Retina (tissue), 1 donor: ENCODE measurements at regions not wholly inside any gene's neighbourhood (a gene's known extent, or its start where the extent isn't known, plus 50 kb on each side); places are given as distances from the start of the nearest gene placed in this dataset.
"Not testable (repeated sequence)": the region's sequence is repeated elsewhere in the genome, so short reads cannot be mapped to it uniquely, and the experiment has no call there.

Experiments
- DNase-seq: peaks from one replicate; pipeline ENCODE4 v3.0.0-alpha.2; 2016

DNA sequence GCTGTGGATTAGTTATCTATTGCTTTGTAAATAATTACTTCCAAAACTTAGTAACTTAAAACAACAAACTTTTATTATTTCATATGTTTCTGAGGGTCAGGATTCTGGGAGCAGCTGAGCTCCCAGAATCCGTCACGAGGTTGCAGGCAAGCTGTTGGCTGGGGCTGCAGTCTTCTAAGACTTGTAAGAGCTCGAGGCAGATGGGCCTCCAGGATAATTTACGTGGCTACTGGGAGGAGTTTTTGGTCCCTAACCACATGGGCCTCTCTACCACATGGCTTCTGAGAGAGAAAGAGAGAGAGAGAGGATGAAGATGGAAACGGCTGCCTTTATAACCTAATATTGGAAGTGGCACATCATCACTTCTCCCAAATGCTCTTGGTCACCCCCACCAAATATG lies 64.9 kb upstream of the SULF2 start:
- DNase-seq: no peak

DNA sequence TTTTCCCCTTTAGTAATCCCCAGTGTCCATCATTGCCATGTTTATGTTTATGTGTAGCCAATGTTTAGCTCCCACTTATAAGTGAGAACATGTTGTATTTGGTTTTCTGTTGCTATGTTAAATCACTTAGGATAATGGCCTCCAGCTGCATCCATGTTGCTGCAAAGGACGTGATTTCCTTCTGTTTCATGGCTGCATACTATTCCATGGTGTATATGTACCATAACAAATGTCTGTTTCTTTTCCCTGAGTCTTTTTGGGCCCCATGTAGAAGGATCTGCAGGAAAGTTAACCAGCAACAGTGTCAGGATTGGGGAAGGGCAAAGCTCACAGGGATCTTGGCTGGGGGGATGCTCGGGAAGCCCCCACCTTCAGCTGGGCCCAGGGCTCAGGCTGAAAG lies 64.3 kb upstream of the SULF2 start:
- no peak for DNase-seq

DNA sequence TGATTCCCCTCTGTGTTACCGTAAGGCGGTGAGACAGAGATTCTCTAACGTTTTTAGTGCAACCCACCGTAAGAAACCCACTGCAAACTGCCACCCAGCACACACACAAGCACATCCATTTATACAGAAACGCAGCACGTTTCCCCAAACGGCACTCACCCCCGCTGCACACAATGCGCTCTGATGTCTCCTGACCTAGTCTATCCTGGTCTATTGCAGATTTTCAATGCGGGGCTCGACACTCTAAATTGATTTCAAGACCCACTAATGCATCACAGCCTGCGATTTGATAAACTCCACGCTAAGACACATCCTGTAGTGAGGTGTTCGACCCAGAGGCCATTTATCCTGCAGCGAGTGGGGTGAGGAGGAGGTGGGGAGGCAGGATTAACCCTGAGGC lies 63.7 kb upstream of the SULF2 start:
- DNase-seq: no peak

DNA sequence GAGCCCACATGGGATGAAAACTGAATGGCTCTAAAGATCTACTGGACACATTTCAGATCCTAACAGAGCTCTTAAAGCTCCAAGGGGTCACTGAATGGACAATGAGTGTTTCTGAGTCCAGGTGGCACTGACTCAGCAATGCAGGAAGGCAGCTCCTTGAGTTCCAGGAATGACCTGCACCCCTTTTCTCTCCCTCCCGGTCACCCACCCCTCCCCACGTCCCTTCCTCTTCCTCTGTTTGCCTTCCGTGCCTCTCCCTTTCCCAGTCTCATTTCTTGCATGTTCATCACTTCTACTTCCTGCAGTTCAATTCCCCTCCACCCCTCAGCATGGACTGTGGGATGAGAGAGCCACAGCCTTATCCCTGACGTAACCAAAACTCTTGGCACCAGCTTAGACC lies 63.3 kb upstream of the SULF2 start:
- DNase-seq: not testable (repeated sequence)

DNA sequence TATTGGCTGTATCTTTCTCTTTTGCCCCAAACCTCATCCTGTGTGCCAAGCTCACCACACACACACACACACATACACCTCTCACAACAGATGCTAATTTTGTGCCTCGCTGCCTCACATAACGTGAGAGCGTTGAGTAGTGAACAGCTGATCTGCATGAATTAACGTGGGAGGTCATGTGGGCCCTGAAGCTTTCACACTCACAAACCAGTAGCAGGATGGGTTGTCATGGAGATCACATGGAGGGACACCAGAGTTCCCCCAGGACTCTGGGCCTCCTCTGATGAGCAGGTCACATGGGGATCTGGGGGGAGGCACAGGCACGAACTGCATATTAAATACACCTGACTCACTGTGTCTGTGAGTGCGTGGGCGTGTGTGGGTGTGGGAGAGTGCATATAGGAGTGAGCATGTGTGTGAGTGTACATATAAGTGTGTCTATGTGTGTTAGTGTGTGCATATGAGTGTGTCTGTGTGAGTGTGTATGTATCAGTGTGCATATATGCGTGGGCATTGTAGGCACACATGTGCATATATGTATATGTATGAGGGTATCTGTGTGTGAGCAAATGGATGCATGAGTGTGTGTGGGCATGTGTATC lies 62.7 kb upstream of the SULF2 start:
- DNase-seq: peak; percentile 62

DNA sequence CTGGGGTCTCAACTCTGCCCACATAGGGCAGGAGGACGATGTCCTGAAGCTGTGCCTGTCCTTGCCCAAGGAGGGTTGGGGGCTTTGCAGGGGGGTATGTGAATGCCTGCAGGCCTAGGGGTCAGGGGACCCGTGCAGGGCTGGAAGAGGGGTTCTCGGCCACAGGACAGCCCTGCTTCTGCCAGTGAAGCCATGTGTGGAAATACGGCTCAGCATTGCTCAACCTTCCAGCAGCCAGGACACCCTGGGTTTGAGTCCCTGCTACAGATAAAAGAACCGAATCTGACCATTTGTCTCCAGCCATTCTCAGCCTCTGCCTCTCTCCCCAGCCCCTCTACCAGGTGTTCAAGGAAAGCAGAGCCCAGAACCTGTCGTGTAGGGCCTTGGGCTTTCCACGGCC lies 61.9 kb upstream of the SULF2 start:
- DNase-seq: not testable (repeated sequence)

DNA sequence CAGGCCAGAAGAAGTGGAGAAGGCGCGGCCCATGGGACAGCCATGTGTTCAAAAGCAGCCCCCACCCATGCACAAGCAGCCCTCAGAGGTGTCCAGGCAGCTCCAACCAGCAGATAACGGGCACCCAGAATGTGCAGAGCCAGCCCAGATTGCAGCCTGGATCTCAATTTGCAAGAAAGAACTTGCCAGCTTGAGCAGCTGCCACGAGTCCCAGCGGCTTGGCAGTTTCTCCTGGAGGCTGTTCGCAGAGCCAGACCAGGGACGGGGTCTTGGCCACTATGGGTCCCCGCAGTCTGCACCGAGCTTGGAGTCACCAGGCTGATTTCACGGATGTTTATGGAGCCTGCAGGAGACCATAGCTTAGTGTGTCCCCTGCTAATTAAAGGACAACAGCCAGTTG lies 61.4 kb upstream of the SULF2 start:
- DNase-seq: peak; percentile 63

DNA sequence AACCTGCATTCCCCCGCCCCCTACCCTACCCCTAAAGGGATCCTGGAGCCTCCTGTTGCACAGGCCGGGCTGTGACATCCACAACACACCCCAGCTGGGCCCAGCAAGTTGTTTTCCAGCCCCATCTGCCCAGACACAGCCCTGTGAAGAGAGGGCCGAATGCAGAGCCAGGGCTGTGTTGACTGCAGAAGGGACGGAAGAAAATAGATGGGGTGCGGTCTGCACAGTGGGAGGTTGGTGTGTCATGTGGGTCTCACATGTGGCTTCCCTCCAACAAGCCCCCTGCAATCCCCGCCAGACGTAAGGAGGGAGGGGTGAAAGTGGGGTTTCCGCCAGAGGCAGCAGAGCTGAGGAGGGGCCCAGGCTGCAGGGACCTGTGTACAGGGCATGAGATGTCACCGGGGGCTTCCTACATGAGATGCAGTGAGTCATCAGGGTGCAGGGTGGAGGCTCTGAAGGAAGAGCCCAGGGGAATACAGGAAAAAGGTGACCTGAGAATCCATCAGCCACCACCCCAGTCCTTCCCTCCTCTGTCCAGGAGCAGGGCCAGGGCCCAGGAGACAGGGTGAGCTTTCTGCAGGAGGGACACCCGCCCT lies 60.2 kb upstream of the SULF2 start:
- not testable (repeated sequence) for DNase-seq

DNA sequence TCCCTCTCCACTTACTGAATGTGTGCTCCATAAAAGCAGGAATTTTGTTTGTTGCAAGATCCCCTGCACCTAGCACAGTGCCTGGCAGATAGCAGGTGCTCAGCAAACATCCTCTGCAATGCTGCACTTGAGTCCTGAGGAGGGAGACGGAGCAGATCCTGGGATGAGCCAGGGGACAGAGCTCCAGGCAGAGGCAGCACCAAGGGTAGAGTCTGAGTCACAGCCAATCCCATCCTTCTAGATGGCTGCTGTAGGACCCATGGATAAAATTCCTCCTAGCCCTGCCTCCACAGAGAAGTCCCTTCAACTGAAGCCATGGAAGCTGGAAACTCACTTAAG lies 59.3 kb upstream of the SULF2 start:
- not testable (repeated sequence) for DNase-seq

DNA sequence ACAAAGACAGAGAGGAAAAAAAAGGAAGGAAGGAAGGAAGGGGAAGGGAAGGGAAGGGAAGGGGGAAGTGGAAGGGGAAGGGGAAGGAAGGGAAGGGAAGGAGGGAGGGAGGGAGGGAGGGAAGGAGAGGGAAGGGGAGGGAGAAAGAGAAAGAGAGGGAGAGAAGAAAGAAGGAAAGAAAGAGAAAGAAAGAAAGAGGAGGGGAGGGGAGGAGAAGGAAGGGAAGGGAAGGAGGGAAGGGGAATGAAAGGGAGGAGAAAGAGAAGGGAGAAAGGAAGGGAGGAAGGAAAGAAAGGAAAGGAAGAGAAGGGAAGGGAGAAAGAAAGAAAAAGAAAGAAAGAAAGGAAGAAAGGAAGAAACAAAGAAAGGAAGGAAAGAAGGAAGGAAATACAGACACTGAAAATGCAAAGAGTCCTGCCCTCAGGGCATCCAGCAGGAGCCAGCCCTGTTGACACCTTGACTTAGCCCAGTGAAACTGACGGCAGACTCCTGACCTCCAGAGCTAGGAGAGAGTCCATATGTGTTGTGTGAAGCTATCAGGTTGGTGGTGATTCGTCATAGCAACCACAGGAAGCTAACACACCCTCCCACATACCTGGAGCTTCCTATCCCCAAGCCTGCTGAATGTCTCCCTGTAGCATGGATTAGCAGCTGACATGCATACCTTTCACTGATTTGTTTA lies 58.7 kb upstream of the SULF2 start:
- no peak for DNase-seq

DNA sequence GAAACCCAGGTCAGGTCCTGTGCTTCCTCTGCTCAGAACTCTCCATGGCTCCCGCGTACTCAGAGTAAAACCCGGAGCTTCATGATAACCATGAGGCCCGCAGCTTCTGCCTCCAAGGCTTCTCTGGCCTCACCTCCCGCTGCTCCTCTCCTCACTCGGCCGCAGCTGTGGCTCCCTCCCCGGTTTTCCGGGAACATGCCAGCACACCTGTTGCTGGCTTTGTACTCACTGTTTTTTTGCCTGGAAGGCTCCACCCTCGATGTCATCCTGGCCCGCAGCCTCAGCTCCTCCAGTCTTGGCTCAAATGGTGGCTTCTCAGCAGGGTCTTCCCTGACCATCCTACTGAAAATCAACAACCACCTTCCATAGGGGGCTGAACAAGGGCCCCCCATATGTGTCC lies 57.7 kb upstream of the SULF2 start:
- DNase-seq: not testable (repeated sequence)

DNA sequence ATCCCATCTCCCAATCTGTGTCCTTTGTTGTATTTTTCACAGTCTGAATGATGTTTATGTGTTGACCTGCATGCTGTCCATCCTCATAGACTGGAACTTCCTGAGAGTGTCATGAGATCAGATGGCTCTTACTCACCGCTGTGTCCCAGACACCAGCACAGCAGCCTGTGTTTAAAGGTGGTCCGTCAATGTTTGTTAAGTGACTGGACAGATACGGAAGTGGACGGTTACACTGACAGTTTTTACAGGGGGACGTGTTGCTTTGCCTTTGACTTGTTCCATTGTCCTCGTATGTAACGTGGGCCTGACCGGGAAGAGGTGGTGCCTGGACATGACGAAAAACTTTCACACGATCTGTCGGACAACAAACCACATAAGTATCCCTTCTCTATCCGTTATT lies 56.7 kb upstream of the SULF2 start:
- DNase-seq: not testable (repeated sequence)

DNA sequence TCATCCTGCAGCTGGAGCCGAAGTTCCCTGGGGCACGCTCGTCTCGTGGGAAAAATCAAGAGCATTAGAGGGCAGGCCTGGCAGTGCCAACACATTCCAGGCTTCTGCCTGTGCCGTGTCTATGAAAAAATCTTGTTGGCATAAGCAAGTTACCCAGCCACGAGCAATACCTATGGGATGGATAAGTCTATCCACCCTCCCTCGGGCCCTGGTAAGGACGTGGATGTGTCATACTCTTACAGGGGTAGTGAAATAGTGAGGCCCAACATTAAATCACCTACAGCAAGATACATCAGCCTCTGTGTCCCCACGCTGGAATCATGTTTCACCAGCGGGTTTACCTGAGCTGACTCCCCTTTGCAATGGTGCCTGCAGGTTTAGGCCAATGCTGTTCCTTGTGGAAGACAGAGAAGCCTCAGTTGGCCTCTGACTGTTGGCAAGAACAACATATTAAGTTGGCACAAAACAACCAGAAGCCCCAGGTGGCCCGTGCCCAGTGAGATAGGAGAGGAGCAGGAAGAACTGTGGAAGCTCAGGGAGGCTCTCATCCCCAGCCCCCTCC lies 51.1 kb upstream of the SULF2 start:
- not testable (repeated sequence) for DNase-seq
